WI38 (cell line): ENCODE measurements at regions not wholly inside any gene's neighbourhood (a gene's known extent, or its start where the extent isn't known, plus 50 kb on each side); places are given as distances from the start of the nearest gene placed in this dataset.

Experiments
- H3K4me3 ChIP-seq: 2 replicates; pipeline ENCODE4 v1.5.1; 2011; ENCODE audit warnings: low read depth, mild to moderate bottlenecking, control low read depth, low read length
- TF ChIP-seq, protein P1 (sequence below): IDR thresholded peaks from 2 replicates; pipeline ENCODE4 v1.5.1; 2012; ENCODE audit warnings: low read depth, mild to moderate bottlenecking, control low read depth, low read length

DNA sequence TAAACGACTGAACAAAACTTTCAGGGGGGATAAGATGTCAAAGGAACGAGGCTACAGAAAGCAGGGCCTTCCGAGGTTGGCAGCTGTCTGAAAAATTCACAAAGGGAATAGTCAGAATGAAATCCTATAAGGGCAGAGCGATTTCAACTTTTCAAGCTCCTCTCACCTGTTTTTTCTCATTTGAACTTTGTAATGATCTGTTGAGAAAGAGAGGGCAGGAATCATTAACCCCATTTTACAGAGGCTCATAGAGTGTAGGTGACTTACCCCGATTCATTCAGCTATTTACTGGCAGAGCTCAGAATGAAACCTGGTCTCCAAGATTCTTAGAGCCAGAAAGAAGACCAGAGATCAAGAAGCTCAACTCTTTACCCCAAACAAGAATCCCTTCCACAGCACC is 266.1 kb upstream of the ARID1B start:
- TF ChIP-seq, protein P1, sequence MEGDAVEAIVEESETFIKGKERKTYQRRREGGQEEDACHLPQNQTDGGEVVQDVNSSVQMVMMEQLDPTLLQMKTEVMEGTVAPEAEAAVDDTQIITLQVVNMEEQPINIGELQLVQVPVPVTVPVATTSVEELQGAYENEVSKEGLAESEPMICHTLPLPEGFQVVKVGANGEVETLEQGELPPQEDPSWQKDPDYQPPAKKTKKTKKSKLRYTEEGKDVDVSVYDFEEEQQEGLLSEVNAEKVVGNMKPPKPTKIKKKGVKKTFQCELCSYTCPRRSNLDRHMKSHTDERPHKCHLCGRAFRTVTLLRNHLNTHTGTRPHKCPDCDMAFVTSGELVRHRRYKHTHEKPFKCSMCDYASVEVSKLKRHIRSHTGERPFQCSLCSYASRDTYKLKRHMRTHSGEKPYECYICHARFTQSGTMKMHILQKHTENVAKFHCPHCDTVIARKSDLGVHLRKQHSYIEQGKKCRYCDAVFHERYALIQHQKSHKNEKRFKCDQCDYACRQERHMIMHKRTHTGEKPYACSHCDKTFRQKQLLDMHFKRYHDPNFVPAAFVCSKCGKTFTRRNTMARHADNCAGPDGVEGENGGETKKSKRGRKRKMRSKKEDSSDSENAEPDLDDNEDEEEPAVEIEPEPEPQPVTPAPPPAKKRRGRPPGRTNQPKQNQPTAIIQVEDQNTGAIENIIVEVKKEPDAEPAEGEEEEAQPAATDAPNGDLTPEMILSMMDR = no peak

DNA sequence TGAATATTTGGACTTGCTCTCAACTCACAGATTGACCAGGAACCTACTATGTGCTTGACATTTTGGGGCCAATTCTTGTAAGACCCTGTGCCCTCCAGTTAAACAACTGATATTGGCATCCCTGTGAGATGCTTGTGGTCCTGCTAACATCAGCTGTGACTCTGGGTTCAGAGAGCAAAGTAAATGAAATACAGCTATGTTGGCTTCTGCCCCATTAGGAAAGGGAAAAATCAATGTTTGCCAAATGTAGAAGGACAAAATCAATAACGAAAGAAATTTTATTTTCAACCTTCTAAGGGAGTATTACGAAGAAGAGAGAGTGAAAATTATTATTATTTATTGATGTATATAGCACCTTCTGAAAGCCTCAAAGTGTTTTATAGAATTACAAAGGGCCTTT is 266.9 kb upstream of the ARID1B start:
- TF ChIP-seq, protein P1 = no peak
- H3K4me3 ChIP-seq = no peak overlapping the region

More for the DNA sequence above, 266.1 kb upstream of the ARID1B start:
- no peak overlapping the region for H3K4me3 ChIP-seq

- no peak overlapping the region for H3K4me3 ChIP-seq
- TF ChIP-seq, protein P1 = no peak
Observed at GRCh38 chr6:156509496-156509895, 267.7 kb upstream of the ARID1B start.

- H3K4me3 ChIP-seq = no peak overlapping the region
- TF ChIP-seq, protein P1 = no peak
Observed at GRCh38 chr6:156508923-156509322, 268.3 kb upstream of the ARID1B start.

DNA sequence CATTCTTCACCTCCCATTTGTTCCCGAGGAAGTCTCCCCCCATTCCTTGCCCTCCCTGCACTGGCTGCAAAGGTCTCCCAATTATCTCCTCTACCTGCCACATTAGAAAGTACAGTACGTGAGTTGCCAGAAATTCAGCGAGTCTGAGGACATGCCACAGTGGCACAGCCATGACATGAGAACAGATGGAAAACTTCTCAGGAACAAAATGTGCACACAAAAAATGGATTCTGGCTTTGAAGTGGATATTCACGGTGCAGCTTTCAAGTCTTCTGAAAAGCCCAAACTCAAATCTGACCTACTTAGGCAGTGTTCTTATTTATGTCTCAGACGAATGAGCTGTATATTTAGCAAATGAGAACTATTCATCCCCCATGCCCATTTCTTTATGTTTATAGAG is 269.1 kb upstream of the ARID1B start:
- H3K4me3 ChIP-seq = no peak overlapping the region
- TF ChIP-seq, protein P1 = no peak

GRCh38 chr6:156507656-156508055 is 269.5 kb upstream of the ARID1B start:
- H3K4me3 ChIP-seq = no peak overlapping the region
- TF ChIP-seq, protein P1 = no peak

DNA sequence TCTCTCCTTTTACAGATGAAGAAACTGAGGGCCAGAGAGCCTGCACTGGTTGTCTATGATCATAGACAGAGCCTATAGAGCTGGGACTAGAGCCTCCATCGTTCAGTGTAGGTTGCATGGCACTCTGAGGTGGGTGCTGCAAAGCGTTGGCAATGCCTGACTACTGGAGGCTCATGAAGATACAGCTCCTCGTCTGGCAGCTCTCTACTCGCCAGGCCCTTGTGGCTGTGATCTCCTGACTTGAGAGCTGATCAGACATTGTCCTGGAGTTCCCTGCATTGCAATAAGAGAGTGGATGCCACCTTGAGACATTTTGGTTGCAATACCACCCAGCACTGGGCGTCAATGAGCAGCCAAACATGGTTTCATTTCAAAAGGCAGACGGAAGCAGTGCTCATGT is 270.1 kb upstream of the ARID1B start:
- no peak overlapping the region for H3K4me3 ChIP-seq
- TF ChIP-seq, protein P1 = no peak
